ENCODE measurements at regions not wholly inside any gene's neighbourhood (a gene's known extent, or its start where the extent isn't known, plus 50 kb on each side); places are given as distances from the start of the nearest gene placed in this dataset.

GRCh38 chr6:51322505-51322904 lies 503.8 kb downstream of the TFAP2B start:
- H3K4me3 ChIP-seq: no peak overlapping the region
- intact Hi-C loops (cut with DNase I): no loop called here
- TF ChIP-seq, protein P1, sequence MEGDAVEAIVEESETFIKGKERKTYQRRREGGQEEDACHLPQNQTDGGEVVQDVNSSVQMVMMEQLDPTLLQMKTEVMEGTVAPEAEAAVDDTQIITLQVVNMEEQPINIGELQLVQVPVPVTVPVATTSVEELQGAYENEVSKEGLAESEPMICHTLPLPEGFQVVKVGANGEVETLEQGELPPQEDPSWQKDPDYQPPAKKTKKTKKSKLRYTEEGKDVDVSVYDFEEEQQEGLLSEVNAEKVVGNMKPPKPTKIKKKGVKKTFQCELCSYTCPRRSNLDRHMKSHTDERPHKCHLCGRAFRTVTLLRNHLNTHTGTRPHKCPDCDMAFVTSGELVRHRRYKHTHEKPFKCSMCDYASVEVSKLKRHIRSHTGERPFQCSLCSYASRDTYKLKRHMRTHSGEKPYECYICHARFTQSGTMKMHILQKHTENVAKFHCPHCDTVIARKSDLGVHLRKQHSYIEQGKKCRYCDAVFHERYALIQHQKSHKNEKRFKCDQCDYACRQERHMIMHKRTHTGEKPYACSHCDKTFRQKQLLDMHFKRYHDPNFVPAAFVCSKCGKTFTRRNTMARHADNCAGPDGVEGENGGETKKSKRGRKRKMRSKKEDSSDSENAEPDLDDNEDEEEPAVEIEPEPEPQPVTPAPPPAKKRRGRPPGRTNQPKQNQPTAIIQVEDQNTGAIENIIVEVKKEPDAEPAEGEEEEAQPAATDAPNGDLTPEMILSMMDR (IDR thresholded peaks at IDR 0.05): no peak
- no peaks in the 10 kb centered on the region for H3K27me3 ChIP-seq
- H3K9me3 ChIP-seq: no peaks in the 10 kb centered on the region
- H3K27ac ChIP-seq: no peak overlapping the region
- ATAC-seq (no peak), DNase-seq (no peak)
- no peaks in the 10 kb centered on the region for H3K4me1 ChIP-seq
- no peaks in the 10 kb centered on the region for H3K36me3 ChIP-seq

GRCh38 chr6:51323056-51323455 lies 504.4 kb downstream of the TFAP2B start:
- Histone ChIP-seq H3K4me1 (no peaks in the 10 kb centered on the region), H3K4me3 (no peak overlapping the region), H3K27me3 (no peaks in the 10 kb centered on the region), H3K9me3 (no peaks in the 10 kb centered on the region), H3K36me3 (no peaks in the 10 kb centered on the region), H3K27ac (no peak overlapping the region)
- ATAC-seq: no peak
- intact Hi-C loops (cut with DNase I): no loop called here
- TF ChIP-seq, protein P1 (IDR thresholded peaks at IDR 0.05): no peak
- no peak for DNase-seq

DNA sequence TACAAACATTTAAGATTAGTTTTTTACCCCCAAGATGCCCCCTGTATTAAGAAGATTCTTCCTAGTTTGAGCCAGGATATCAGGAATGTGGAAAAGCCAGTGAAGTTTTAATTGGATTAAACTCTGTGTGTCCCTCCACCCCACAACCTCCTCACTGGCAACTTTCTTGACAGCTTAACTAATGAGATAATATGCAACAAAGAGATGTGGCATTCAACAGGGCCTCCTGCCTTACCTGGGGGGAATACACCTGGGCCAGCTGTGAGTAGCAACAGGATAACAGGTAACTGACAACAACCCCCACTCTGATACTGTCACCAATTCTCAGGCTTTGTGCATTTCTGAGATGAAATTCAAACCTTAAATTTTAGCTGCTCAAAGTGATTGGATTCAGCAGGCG lies 512.3 kb downstream of the TFAP2B start:
- Histone ChIP-seq H3K27ac (no peak overlapping the region), H3K27me3 (no peaks in the 10 kb centered on the region), H3K36me3 (no peaks in the 10 kb centered on the region), H3K4me1 (no peaks in the 10 kb centered on the region), H3K9me3 (no peaks in the 10 kb centered on the region), H3K4me3 (no peak overlapping the region)
- intact Hi-C loops (cut with DNase I): no loop called here
- DNase-seq (no peak), ATAC-seq (no peak)
- TF ChIP-seq, protein P1 (IDR thresholded peaks at IDR 0.05): no peak

GRCh38 chr6:51335543-51335942 lies 516.9 kb downstream of the TFAP2B start:
- intact Hi-C loops (cut with DNase I): no loop called here
- H3K4me1 ChIP-seq: no peaks in the 10 kb centered on the region
- no peak overlapping the region for H3K4me3 ChIP-seq
- H3K9me3 ChIP-seq: no peaks in the 10 kb centered on the region
- no peaks in the 10 kb centered on the region for H3K36me3 ChIP-seq
- no peaks in the 10 kb centered on the region for H3K27me3 ChIP-seq
- DNase-seq (peak in 1 of 4 donors; percentile 3), ATAC-seq (no peak)
- TF ChIP-seq, protein P1 (IDR thresholded peaks at IDR 0.05): no peak
- H3K27ac ChIP-seq: no peak overlapping the region

GRCh38 chr6:51336185-51336584 lies 517.5 kb downstream of the TFAP2B start:
- intact Hi-C loops (cut with DNase I): no loop called here
- H3K36me3 ChIP-seq: no peaks in the 10 kb centered on the region
- TF ChIP-seq, protein P1 (IDR thresholded peaks at IDR 0.05): no peak

More at GRCh38 chr6:51336185-51336584, 517.5 kb downstream of the TFAP2B start:
- Histone ChIP-seq H3K27ac (no peak overlapping the region), H3K27me3 (no peaks in the 10 kb centered on the region), H3K4me1 (no peaks in the 10 kb centered on the region), H3K4me3 (no peak overlapping the region), H3K9me3 (no peaks in the 10 kb centered on the region)
- DNase-seq (no peak), ATAC-seq (no peak)

Data from left lung (tissue), 4 donors.